Kidney tubule cell (primary cell): ENCODE measurements at regions not wholly inside any gene's neighbourhood (a gene's known extent, or its start where the extent isn't known, plus 50 kb on each side); places are given as distances from the start of the nearest gene placed in this dataset.

Experiments
- DNase-seq: peaks from one replicate; pipeline ENCODE4 v3.0.0-alpha.2; 2018; ENCODE audit warnings: low spot score

- DNase-seq, result peak; percentile 83
Measured at GRCh38 chr6:155850408-155850841, 394.8 kb upstream of the NOX3 start.

GRCh38 chr6:155847711-155848110 lies 392.1 kb upstream of the NOX3 start:
- DNase-seq, result no peak

GRCh38 chr6:155837474-155837873 lies 381.8 kb upstream of the NOX3 start:
- DNase-seq, result no peak

- DNase-seq, result peak; percentile 49
Measured at GRCh38 chr6:155832596-155832995, 377.0 kb upstream of the NOX3 start.

- no peak for DNase-seq
Measured at GRCh38 chr6:155830531-155830930, 374.9 kb upstream of the NOX3 start.

- no peak for DNase-seq
Measured at GRCh38 chr6:155829646-155830045, 374.0 kb upstream of the NOX3 start.

GRCh38 chr6:155828989-155829388 lies 373.4 kb upstream of the NOX3 start:
- no peak for DNase-seq

GRCh38 chr6:155818698-155819097 lies 363.1 kb upstream of the NOX3 start:
- no peak for DNase-seq

GRCh38 chr6:155813548-155813947 lies 357.9 kb upstream of the NOX3 start:
- DNase-seq, result no peak

GRCh38 chr6:155807243-155807642 lies 351.6 kb upstream of the NOX3 start:
- DNase-seq, result no peak

- DNase-seq, result no peak
Measured at GRCh38 chr6:155801046-155801445, 345.4 kb upstream of the NOX3 start.

GRCh38 chr6:155798876-155799275 lies 343.2 kb upstream of the NOX3 start:
- peak; percentile 77 for DNase-seq

GRCh38 chr6:155795173-155795796 lies 339.6 kb upstream of the NOX3 start:
- DNase-seq, result peak; percentile 86

- DNase-seq, result no peak
Measured at GRCh38 chr6:155791891-155792290, 336.3 kb upstream of the NOX3 start.

- DNase-seq, result peak; percentile 56
Measured at GRCh38 chr6:155791186-155791585, 335.5 kb upstream of the NOX3 start.

GRCh38 chr6:155787168-155787567 lies 331.5 kb upstream of the NOX3 start:
- DNase-seq, result no peak

GRCh38 chr6:155786528-155786927 lies 330.9 kb upstream of the NOX3 start:
- DNase-seq, result no peak

- DNase-seq, result no peak
Measured at GRCh38 chr6:155782739-155783459, 327.3 kb upstream of the NOX3 start.

- DNase-seq, result peak; percentile 99
Measured at GRCh38 chr6:155782320-155782731, 326.7 kb upstream of the NOX3 start.

- no peak for DNase-seq
Measured at GRCh38 chr6:155779456-155779855, 323.8 kb upstream of the NOX3 start.

GRCh38 chr6:155778336-155778735 lies 322.7 kb upstream of the NOX3 start:
- DNase-seq, result no peak

- peak; percentile 72 for DNase-seq
Measured at GRCh38 chr6:155771822-155772221, 316.2 kb upstream of the NOX3 start.

GRCh38 chr6:155770856-155771255 lies 315.2 kb upstream of the NOX3 start:
- DNase-seq, result no peak

- no peak for DNase-seq
Measured at GRCh38 chr6:155770313-155770712, 314.7 kb upstream of the NOX3 start.
